Panc1 (cell line): ENCODE measurements at regions not wholly inside any gene's neighbourhood (a gene's known extent, or its start where the extent isn't known, plus 50 kb on each side); places are given as distances from the start of the nearest gene placed in this dataset.

Experiments
- ATAC-seq: fragments of 200-7000 bp; cut with Tn5 transposase; 2 replicates; pipeline ENCODE4 v1.9.1; 2020; ENCODE audit warnings: mild to moderate bottlenecking, moderate library complexity
- BruUV-seq: library from RNA; stranded (reverse); fragments of 400-500 nt; replicated peaks from 2 replicates; lab custom pipeline; 2021; lab: Mats Ljungman, UMichigan
- CTCF ChIA-PET: fragments of 300-600 bp; sonication (Branson Sonifier 250); formaldehyde crosslinking; loops from one replicate; lab custom pipeline; 2022; ENCODE audit warnings: antibody characterized with exemption; lab: Charles Lee
- POLR2A ChIA-PET: fragments of 300-600 bp; sonication (Branson Sonifier 250); formaldehyde crosslinking; loops from one replicate; lab custom pipeline; 2022; ENCODE audit warnings: antibody characterized with exemption; lab: Charles Lee
- DNase-seq: peaks from one replicate; pipeline ENCODE4 v3.0.0-alpha.2; 2010; ENCODE audit warnings: low read depth, low spot score
- H3K27ac ChIP-seq: 2 replicates; pipeline ENCODE4 v1.5.1; 2011; ENCODE audit warnings: mild to moderate bottlenecking, low read length, inconsistent platforms
- H3K27me3 ChIP-seq: fragments of 200-500 bp; sonication (Bioruptor generic); 2 replicates; pipeline ENCODE4 v1.6.0; 2014; ENCODE audit warnings: low read length, inconsistent platforms; ENCODE audit not compliant: control insufficient read depth, insufficient read depth
- H3K36me3 ChIP-seq: fragments of 200-500 bp; sonication (Bioruptor generic); 2 replicates; pipeline ENCODE4 v1.5.1; 2014; ENCODE audit warnings: inconsistent platforms, mild to moderate bottlenecking, low read length, moderate library complexity; ENCODE audit not compliant: control insufficient read depth, insufficient read depth
- H3K4me1 ChIP-seq: 2 replicates; pipeline ENCODE4 v1.5.1; 2011; ENCODE audit warnings: inconsistent platforms, mild to moderate bottlenecking, low read length, moderate library complexity; ENCODE audit not compliant: control insufficient read depth, insufficient read depth
- H3K4me3 ChIP-seq, 2 experiments: 2 replicates each; pipeline ENCODE4 v1.5.1; 2011 to 2012; ENCODE audit warnings: low read depth in 2 of 2, low read length in 2 of 2, mild to moderate bottlenecking in 2 of 2, inconsistent platforms in 1 of 2, moderate library complexity in 1 of 2
- H3K9me3 ChIP-seq: fragments of 200-500 bp; sonication (Bioruptor generic); 2 replicates; pipeline ENCODE4 v1.5.1; 2014; ENCODE audit warnings: low read depth, mild to moderate bottlenecking, inconsistent platforms, low read length, moderate library complexity; ENCODE audit not compliant: control insufficient read depth, insufficient read depth
- CTCF ChIP-seq: fragments of 450-650 bp; IDR thresholded peaks from 2 replicates; pipeline ENCODE4 v1.5.1; 2017; ENCODE audit warnings: mild to moderate bottlenecking
- POLR2AphosphoS5 ChIP-seq: IDR thresholded peaks from 2 replicates; pipeline ENCODE4 v1.6.1; 2012; ENCODE audit warnings: mild to moderate bottlenecking, low read depth, low read length, moderate library complexity
- REST ChIP-seq, 2 experiments: IDR thresholded peaks; 2 replicates each; pipeline ENCODE4 v1.6.1; 2011 to 2012; ENCODE audit warnings: low read depth in 2 of 2, control low read depth in 1 of 2, low read length in 1 of 2, mild to moderate bottlenecking in 1 of 2, moderate library complexity in 1 of 2; ENCODE audit not compliant: insufficient read depth in 1 of 2
- SIN3A ChIP-seq: IDR thresholded peaks from 2 replicates; pipeline ENCODE4 v1.6.1; 2012; ENCODE audit warnings: low read depth, mild to moderate bottlenecking, low read length, moderate library complexity, borderline replicate concordance; ENCODE audit not compliant: insufficient read depth
- TCF7L2 ChIP-seq: IDR thresholded peaks from 2 replicates; pipeline ENCODE4 v1.6.1; 2011; ENCODE audit warnings: mild to moderate bottlenecking, low read depth, low read length, inconsistent platforms
- in situ Hi-C: cut with HindIII; loops from 2 replicates; pipeline ENCODE4 v1.10.0; 2016; ENCODE audit warnings: low sequenced_read_pairs, low pct_unique_long_range_greater_than_20kb
- intact Hi-C: fragments of 100-400 bp; cut with micrococcal nuclease; formaldehyde crosslinking; loops from one replicate; pipeline ENCODE4 v1.10.0; 2022; ENCODE audit not compliant: unreplicated experiment

GRCh38 chr18:44411976-44412375 lies 268.7 kb upstream of the SETBP1 start:
- in situ Hi-C loops (no loop called here), intact Hi-C loops (no loop called here)
- no peaks in the 10 kb centered on the region for H3K36me3 ChIP-seq
- H3K4me1 ChIP-seq, result no peaks in the 10 kb centered on the region
- CTCF ChIA-PET, result no interaction called here
- no peaks in the 10 kb centered on the region for H3K27me3 ChIP-seq
- TF ChIP-seq REST (IDR thresholded peaks at IDR 0.05; ENCODE audit: insufficient read depth in 1 of 2, low read depth in 2 of 2, low read length in 1 of 2), result no peak
- TF ChIP-seq TCF7L2, result no peak
- TF ChIP-seq SIN3A, result no peak
- no peak for TF ChIP-seq CTCF
- no peak for TF ChIP-seq POLR2AphosphoS5
- POLR2A ChIA-PET, result no interaction called here
- H3K9me3 ChIP-seq, result no peaks in the 10 kb centered on the region
- ATAC-seq (no peak), DNase-seq (no peak)
- BruUV-seq, result no TSS peak
- no peak overlapping the region for H3K4me3 ChIP-seq
- no peak overlapping the region for H3K27ac ChIP-seq

GRCh38 chr18:44423814-44424644 lies 256.7 kb upstream of the SETBP1 start:
- H3K27me3 ChIP-seq, result no peaks in the 10 kb centered on the region
- H3K4me3 ChIP-seq, result no peak overlapping the region
- POLR2A ChIA-PET, result no interaction called here
- no peak for TF ChIP-seq TCF7L2
- no peak for TF ChIP-seq POLR2AphosphoS5
- TF ChIP-seq REST (IDR thresholded peaks at IDR 0.05; ENCODE audit: insufficient read depth in 1 of 2, low read depth in 2 of 2, low read length in 1 of 2), result no peak
- no peak for TF ChIP-seq CTCF
- TF ChIP-seq SIN3A, result no peak
- no peaks in the 10 kb centered on the region for H3K9me3 ChIP-seq
- in situ Hi-C loops (no loop called here), intact Hi-C loops (no loop called here)
- ATAC-seq, result no peak
- no peaks in the 10 kb centered on the region for H3K4me1 ChIP-seq
- no TSS peak for BruUV-seq
- H3K36me3 ChIP-seq, result no peaks in the 10 kb centered on the region
- CTCF ChIA-PET, result no interaction called here
- no peak overlapping the region for H3K27ac ChIP-seq
- no peak for DNase-seq
